ENCODE measurements at regions not wholly inside any gene's neighbourhood (a gene's known extent, or its start where the extent isn't known, plus 50 kb on each side); places are given as distances from the start of the nearest gene placed in this dataset.

GRCh38 chr4:81954271-81954670, 419.5 kb downstream of the HNRNPD start:
- no peak for TF ChIP-seq REST (IDR thresholded peaks at IDR 0.05; ENCODE audit: insufficient read depth in 1 of 2, low read depth in 2 of 2, low read length in 2 of 2)
- TF ChIP-seq POLR2AphosphoS5 (IDR thresholded peaks at IDR 0.05; ENCODE audit: low read depth, low read length) = no peak
- TF ChIP-seq TAF1 (IDR thresholded peaks at IDR 0.05; ENCODE audit: borderline replicate concordance, insufficient read depth, low read length) = no peak
- no peak for TF ChIP-seq SIN3A (IDR thresholded peaks at IDR 0.05; ENCODE audit: borderline replicate concordance, insufficient read depth, low read length)
